ENCODE measurements at regions not wholly inside any gene's neighbourhood (a gene's known extent, or its start where the extent isn't known, plus 50 kb on each side); places are given as distances from the start of the nearest gene placed in this dataset.

- Histone ChIP-seq H3K36me3 (replicated peaks in 1 of 2; ENCODE audit: insufficient read depth in 1 of 2, low read depth in 2 of 2) (no peaks in the 10 kb centered on the region), H3K9me3 (no peaks in the 10 kb centered on the region), H3K4me1 (no peaks in the 10 kb centered on the region), H3K27me3 (no peaks in the 10 kb centered on the region), H3K27ac (no peak overlapping the region), H3K4me3 (no peak overlapping the region)
- WGBS, 2 donors = 71 to 76% methylated on average over 4 of the region's 4 CpGs
- no peak for DNase-seq
- TF ChIP-seq CTCF (IDR thresholded peaks at IDR 0.05) = no peak
- TF ChIP-seq POLR2A (IDR thresholded peaks at IDR 0.05) = no peak
- intact Hi-C loops (cut with DNase I) = no loop called here
- no peak for ATAC-seq
Measured at GRCh38 chr3:55191911-55192775, 264.3 kb upstream of the LRTM1 start.

- WGBS, 2 donors = 69 to 74% methylated on average over 6 of the region's 6 CpGs
- TF ChIP-seq CTCF (IDR thresholded peaks at IDR 0.05) (no peak), POLR2A (IDR thresholded peaks at IDR 0.05) (no peak)
- Histone ChIP-seq H3K27me3 (no peaks in the 10 kb centered on the region), H3K4me1 (no peaks in the 10 kb centered on the region), H3K36me3 (replicated peaks in 1 of 2; ENCODE audit: insufficient read depth in 1 of 2, low read depth in 2 of 2) (no peaks in the 10 kb centered on the region), H3K9me3 (no peaks in the 10 kb centered on the region), H3K27ac (no peak overlapping the region), H3K4me3 (no peak overlapping the region)
- ATAC-seq (no peak), DNase-seq (no peak)
- intact Hi-C loops (cut with DNase I) = no loop called here
Measured at GRCh38 chr3:55190331-55190730, 262.5 kb upstream of the LRTM1 start.

- H3K4me1 ChIP-seq = no peaks in the 10 kb centered on the region
- TF ChIP-seq CTCF (IDR thresholded peaks at IDR 0.05) (no peak), POLR2A (IDR thresholded peaks at IDR 0.05) (no peak)
- no peaks in the 10 kb centered on the region for H3K36me3 ChIP-seq (replicated peaks in 1 of 2; ENCODE audit: insufficient read depth in 1 of 2, low read depth in 2 of 2)
- no peaks in the 10 kb centered on the region for H3K9me3 ChIP-seq
- intact Hi-C loops (cut with DNase I) = no loop called here
- H3K27me3 ChIP-seq = no peaks in the 10 kb centered on the region
- DNase-seq = no peak
- no peak overlapping the region for H3K27ac ChIP-seq
- 62 to 77% methylated on average over 5 of the region's 5 CpGs for WGBS, 2 donors
- ATAC-seq = peak; percentile 30
- no peak overlapping the region for H3K4me3 ChIP-seq
Measured at GRCh38 chr3:55189359-55189801, 261.5 kb upstream of the LRTM1 start.

GRCh38 chr3:55185380-55185779, 257.5 kb upstream of the LRTM1 start:
- no peaks in the 10 kb centered on the region for H3K4me1 ChIP-seq
- DNase-seq (no peak), ATAC-seq (no peak)
- H3K9me3 ChIP-seq = no peaks in the 10 kb centered on the region
- TF ChIP-seq CTCF (IDR thresholded peaks at IDR 0.05) (no peak), POLR2A (IDR thresholded peaks at IDR 0.05) (no peak)
- no peak overlapping the region for H3K4me3 ChIP-seq
- 55 to 70% methylated on average over 3 of the region's 3 CpGs for WGBS, 2 donors
- no peak overlapping the region for H3K27ac ChIP-seq
- H3K36me3 ChIP-seq (replicated peaks in 1 of 2; ENCODE audit: insufficient read depth in 1 of 2, low read depth in 2 of 2) = no peaks in the 10 kb centered on the region
- no peaks in the 10 kb centered on the region for H3K27me3 ChIP-seq
- intact Hi-C loops (cut with DNase I) = no loop called here

DNA sequence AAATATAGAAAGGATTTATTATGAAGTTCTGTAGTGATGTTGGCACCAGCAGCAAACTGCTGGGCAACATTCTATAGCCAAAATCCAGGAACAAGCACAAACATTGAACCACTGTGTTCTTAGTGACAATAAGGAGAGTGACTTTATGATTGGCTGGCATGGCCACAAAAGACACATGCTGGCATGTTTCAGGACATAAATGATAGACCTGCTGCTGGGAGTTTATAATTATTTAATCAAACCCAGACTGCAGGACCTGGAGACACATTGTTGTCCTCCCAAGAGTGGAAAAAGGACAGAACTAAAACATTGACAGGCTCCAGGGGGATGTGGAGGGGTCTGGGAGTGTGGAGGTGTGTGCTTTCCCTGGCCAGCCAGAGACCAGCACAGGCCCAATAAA, 255.3 kb upstream of the LRTM1 start:
- Histone ChIP-seq H3K9me3 (no peaks in the 10 kb centered on the region), H3K4me3 (no peak overlapping the region), H3K27ac (no peak overlapping the region), H3K36me3 (replicated peaks in 1 of 2; ENCODE audit: insufficient read depth in 1 of 2, low read depth in 2 of 2) (no peaks in the 10 kb centered on the region), H3K27me3 (no peaks in the 10 kb centered on the region), H3K4me1 (no peaks in the 10 kb centered on the region)
- no peak for ATAC-seq
- no peak for DNase-seq
- intact Hi-C loops (cut with DNase I) = no loop called here
- TF ChIP-seq CTCF (IDR thresholded peaks at IDR 0.05) = no peak
- TF ChIP-seq POLR2A (IDR thresholded peaks at IDR 0.05) = no peak

Data from body of pancreas (tissue), 4 donors.